GM23248 (cell line): ENCODE measurements at regions not wholly inside any gene's neighbourhood (a gene's known extent, or its start where the extent isn't known, plus 50 kb on each side); places are given as distances from the start of the nearest gene placed in this dataset.

ENCODE experiments used
- EZH2 ChIP-seq: fragments of 200-600 bp; sonication (generic); IDR thresholded peaks from 2 replicates; pipeline ENCODE4 v1.6.1; 2018; ENCODE audit warnings: antibody characterized with exemption, mild to moderate bottlenecking; ENCODE audit not compliant: insufficient read depth, poor library complexity, severe bottlenecking
- EZH2phosphoT487 ChIP-seq: fragments of 200-600 bp; sonication (generic); IDR thresholded peaks from 2 replicates; pipeline ENCODE4 v1.6.1; 2018; ENCODE audit warnings: antibody characterized with exemption, moderate library complexity, mild to moderate bottlenecking, low read depth; ENCODE audit not compliant: insufficient read depth

GRCh38 chr13:90633849-90634248 is 713.6 kb upstream of the MIR17HG start:
- no peak for TF ChIP-seq EZH2
- TF ChIP-seq EZH2phosphoT487: no peak
